H1 (cell line): ENCODE measurements at regions not wholly inside any gene's neighbourhood (a gene's known extent, or its start where the extent isn't known, plus 50 kb on each side); places are given as distances from the start of the nearest gene placed in this dataset.

Experiments used
- CTCF ChIA-PET: fragments of 300-600 bp; sonication (Branson Sonifier 250); formaldehyde crosslinking; loops from one replicate; lab custom pipeline; 2021; ENCODE audit not compliant: partially characterized antibody; lab: Charles Lee
- POLR2A ChIA-PET: fragments of 300-600 bp; sonication (Branson Sonifier 250); formaldehyde crosslinking; loops from one replicate; lab custom pipeline; 2021; ENCODE audit warnings: inconsistent platforms; ENCODE audit not compliant: partially characterized antibody; lab: Charles Lee
- DNase-seq, 2 experiments: peaks; one replicate each; pipeline versions ENCODE4 v3.0.0 to v3.0.0-alpha.2; 2010 to 2022; ENCODE audit warnings: low spot score in 2 of 2, low read depth in 1 of 2, mixed read lengths in 1 of 2
- FAIRE-seq: peaks from 2 replicates; lab custom pipeline; 2011; peaks lifted over from hg19 to GRCh38; lab: Jason Lieb, UNC
- H2AFZ ChIP-seq: 2 replicates; pipeline ENCODE4 v1.8.1; 2012; ENCODE audit warnings: low read length, inconsistent platforms
- H2AK5ac ChIP-seq: 2 replicates; pipeline ENCODE4 v1.6.1; 2013; ENCODE audit warnings: low read depth, low read length
- H2BK120ac ChIP-seq: replicated peaks from 2 replicates; pipeline ENCODE3; 2013; ENCODE audit warnings: low read depth, low read length, inconsistent platforms
- H2BK12ac ChIP-seq: 2 replicates; pipeline ENCODE4 v1.6.1; 2013; ENCODE audit warnings: low read depth, low read length
- H2BK15ac ChIP-seq: 2 replicates; pipeline ENCODE4 v1.6.1; 2013; ENCODE audit warnings: low read length
- H2BK20ac ChIP-seq: 2 replicates; pipeline ENCODE4 v1.6.1; 2013; ENCODE audit warnings: low read length
- H2BK5ac ChIP-seq: 2 replicates; pipeline ENCODE4 v1.6.1; 2013; ENCODE audit warnings: low read depth, low read length
- H3K14ac ChIP-seq: 2 replicates; pipeline ENCODE4 v1.6.1; 2013; ENCODE audit warnings: inconsistent platforms; ENCODE audit not compliant: insufficient read length
- H3K18ac ChIP-seq: 2 replicates; pipeline ENCODE4 v1.6.1; 2013; ENCODE audit warnings: low read length; ENCODE audit errors: extremely low read depth
- H3K23ac ChIP-seq: 2 replicates; pipeline ENCODE4 v1.6.1; 2013; ENCODE audit warnings: inconsistent platforms; ENCODE audit not compliant: insufficient read length
- H3K23me2 ChIP-seq: 2 replicates; pipeline ENCODE4 v1.6.1; 2013; ENCODE audit warnings: low read depth, low read length
- H3K27ac ChIP-seq: 2 replicates; pipeline ENCODE4 v1.6.1; 2011; ENCODE audit warnings: low read depth, low read length, inconsistent platforms
- H3K27me3 ChIP-seq, 4 experiments: replicated peaks in 1 of 4; 1 replicate in 1 of 4; 2 replicates in 3 of 4; pipeline versions ENCODE4 v1.6.1 to v1.8.1; 2011 to 2013; ENCODE audit warnings: low read length in 3 of 4, mild to moderate bottlenecking in 3 of 4, inconsistent platforms in 2 of 4, mixed read lengths in 2 of 4, moderate library complexity in 1 of 4; ENCODE audit not compliant: control insufficient read depth in 3 of 4, insufficient read depth in 3 of 4; ENCODE audit errors: extremely low read depth in 1 of 4
- H3K36me3 ChIP-seq, 4 experiments: 2 replicates each; pipeline versions ENCODE4 v1.6.1 to v1.8.1; 2011 to 2013; ENCODE audit warnings: mild to moderate bottlenecking in 4 of 4, low read length in 3 of 4, moderate library complexity in 2 of 4, control low read depth in 1 of 4, inconsistent platforms in 1 of 4; ENCODE audit not compliant: insufficient read depth in 4 of 4, control insufficient read depth in 2 of 4
- H3K4ac ChIP-seq: replicated peaks from 2 replicates; pipeline ENCODE3; 2013; ENCODE audit warnings: low read length, low read depth, mixed read lengths, inconsistent platforms; ENCODE audit not compliant: insufficient read length
- H3K4me1 ChIP-seq, 4 experiments: replicated peaks in 1 of 4; 1 replicate in 1 of 4; 2 replicates in 3 of 4; pipeline versions ENCODE4 v1.6.1 to v1.8.1; 2011 to 2013; ENCODE audit warnings: low read length in 3 of 4, inconsistent platforms in 2 of 4, mixed read lengths in 1 of 4; ENCODE audit not compliant: insufficient read depth in 4 of 4, control insufficient read depth in 3 of 4
- H3K4me2 ChIP-seq, 2 experiments: 2 replicates each; pipeline versions ENCODE4 v1.6.1 to v1.8.1; 2011 to 2013; ENCODE audit warnings: low read depth in 2 of 2, low read length in 2 of 2, control low read depth in 1 of 2, inconsistent platforms in 1 of 2, mild to moderate bottlenecking in 1 of 2; ENCODE audit not compliant: insufficient read depth in 1 of 2
- H3K4me3 ChIP-seq, 4 experiments: fragments of 200-600, 300-600 bp in 1 of 4; sonication (generic), shearing (Covaris generic), sonication (Bioruptor Twin) in 1 of 4; 2 replicates each; pipeline versions ENCODE4 v1.5.1 to v1.8.1; 2011 to 2016; ENCODE audit warnings: low read length in 4 of 4, low read depth in 3 of 4, control low read depth in 2 of 4, inconsistent platforms in 2 of 4, mild to moderate bottlenecking in 2 of 4, mixed read lengths in 1 of 4, moderate library complexity in 1 of 4; ENCODE audit not compliant: insufficient read depth in 2 of 4; ENCODE audit errors: extremely low read depth in 1 of 4
- H3K56ac ChIP-seq: replicated peaks from 2 replicates; pipeline ENCODE3; 2013; ENCODE audit warnings: low read depth, mild to moderate bottlenecking, mixed read lengths, low read length, inconsistent platforms; ENCODE audit not compliant: insufficient read length
- H3K79me1 ChIP-seq: 2 replicates; pipeline ENCODE4 v1.6.1; 2013; ENCODE audit warnings: low read depth, low read length, control low read depth
- H3K79me2 ChIP-seq, 2 experiments: 2 replicates each; pipeline versions ENCODE4 v1.6.1 to v1.8.1; 2012 to 2013; ENCODE audit warnings: low read length in 2 of 2, mild to moderate bottlenecking in 2 of 2, inconsistent platforms in 1 of 2; ENCODE audit not compliant: insufficient read depth in 2 of 2, control insufficient read depth in 1 of 2
- H3K9ac ChIP-seq, 4 experiments: replicated peaks in 1 of 4; 1 replicate in 1 of 4; 2 replicates in 3 of 4; pipeline versions ENCODE4 v1.6.1 to v1.8.1; 2011 to 2013; ENCODE audit warnings: low read depth in 3 of 4, low read length in 3 of 4, control low read depth in 2 of 4, mild to moderate bottlenecking in 2 of 4, moderate library complexity in 2 of 4, inconsistent platforms in 1 of 4; ENCODE audit errors: extremely low read depth in 1 of 4
- H3K9me3 ChIP-seq, 2 experiments: 2 replicates each; pipeline versions ENCODE4 v1.6.1 to v1.8.1; 2012 to 2013; ENCODE audit warnings: mild to moderate bottlenecking in 2 of 2, moderate library complexity in 2 of 2, control low read depth in 1 of 2, inconsistent platforms in 1 of 2, low read depth in 1 of 2, low read length in 1 of 2, mixed read lengths in 1 of 2; ENCODE audit not compliant: insufficient read depth in 2 of 2
- H4K20me1 ChIP-seq, 2 experiments: replicated peaks in 1 of 2; 2 replicates each; pipeline versions ENCODE3 to v1.8.1; 2011 to 2013; ENCODE audit warnings: inconsistent platforms in 2 of 2, low read length in 2 of 2, mild to moderate bottlenecking in 1 of 2; ENCODE audit not compliant: insufficient read depth in 2 of 2, control insufficient read depth in 1 of 2
- H4K5ac ChIP-seq: 2 replicates; pipeline ENCODE4 v1.6.1; 2013; ENCODE audit warnings: low read length, low read depth, mixed read lengths, inconsistent platforms; ENCODE audit not compliant: insufficient read length
- H4K8ac ChIP-seq: 2 replicates; pipeline ENCODE4 v1.8.0; 2013; ENCODE audit warnings: mild to moderate bottlenecking, moderate library complexity, low read length, inconsistent platforms; ENCODE audit not compliant: insufficient read depth; ENCODE audit errors: extremely low read depth
- H4K91ac ChIP-seq: replicated peaks from 2 replicates; pipeline ENCODE3; 2013; ENCODE audit warnings: low read length, mixed read lengths, inconsistent platforms; ENCODE audit not compliant: insufficient read length
- HDAC6 ChIP-seq: IDR thresholded peaks from one replicate; pipeline ENCODE4 v1.7.1; 2012; ENCODE audit warnings: low read depth, mild to moderate bottlenecking, inconsistent platforms, low read length, moderate library complexity
- WGBS, 2 experiments: shearing (Covaris generic) in 1 of 2; methylation state at CpG; one replicate each; pipeline versions ENCODE4 v1.1.6 to v1.1.7; 2013 to 2015; ENCODE audit warnings: low lambda C conversion rate in 2 of 2, mixed read lengths in 2 of 2, inconsistent platforms in 1 of 2, low coverage in 1 of 2, missing lambda C conversion rate in 1 of 2; ENCODE audit not compliant: insufficient replicate concordance in 2 of 2, insufficient coverage in 1 of 2, insufficient read length in 1 of 2; ENCODE audit errors: extremely low coverage in 1 of 2, missing lambda C conversion rate in 1 of 2; 5-methylcytosine and 5-hydroxymethylcytosine counted together

- no peaks in the 10 kb centered on the region; a peak in 1 of 7 replicates for H3K27me3 ChIP-seq
- no peak overlapping the region for H2BK20ac ChIP-seq
- H3K14ac ChIP-seq, result no peak overlapping the region
- no peak overlapping the region for H3K56ac ChIP-seq
- no peak overlapping the region for H3K27ac ChIP-seq
- no peak overlapping the region for H3K9ac ChIP-seq
- H3K9me3 ChIP-seq, result no peaks in the 10 kb centered on the region; a peak in 1 of 4 replicates
- no peak overlapping the region for H4K91ac ChIP-seq
- ChIA-PET POLR2A (no interaction called here), CTCF (interaction anchor here (0.6 kb wide), 1 partner anchor 94 kb away, joined by 3 read pairs; no protein-coding TSS in a partner anchor)
- H2BK5ac ChIP-seq, result no peak overlapping the region
- no peaks in the 10 kb centered on the region for H3K79me2 ChIP-seq
- no peak overlapping the region for H2AK5ac ChIP-seq
- H2BK15ac ChIP-seq, result no peak overlapping the region
- H3K23me2 ChIP-seq, result no peaks in the 10 kb centered on the region; the same call in 1 of the 2 replicates
- no peak overlapping the region for H3K18ac ChIP-seq
- no peak overlapping the region for H2AFZ ChIP-seq
- no peak overlapping the region for H3K4me2 ChIP-seq
- no peak overlapping the region for H3K4ac ChIP-seq
- TF ChIP-seq HDAC6, result no peak
- 91% methylated on average over 6 of the region's 6 CpGs; no CpG with 5 or more reads in 1 of the 2 experiments for WGBS, 2 experiments
- DNase-seq (no peak), FAIRE-seq (no peak)
- no peaks in the 10 kb centered on the region for H3K4me1 ChIP-seq
- no peak overlapping the region for H3K23ac ChIP-seq
- no peak overlapping the region for H4K5ac ChIP-seq
- no peak overlapping the region for H2BK120ac ChIP-seq
- H4K20me1 ChIP-seq, result no peaks in the 10 kb centered on the region
- H3K4me3 ChIP-seq, result no peak overlapping the region
- no peak overlapping the region for H4K8ac ChIP-seq
- no peaks in the 10 kb centered on the region for H3K79me1 ChIP-seq
- H3K36me3 ChIP-seq, result no peaks in the 10 kb centered on the region
- H2BK12ac ChIP-seq, result no peak overlapping the region
Observed at GRCh38 chr1:230498704-230499103, 72.6 kb upstream of the PGBD5 start.
